Erythroblast (primary cell): ENCODE measurements at regions not wholly inside any gene's neighbourhood (a gene's known extent, or its start where the extent isn't known, plus 50 kb on each side); places are given as distances from the start of the nearest gene placed in this dataset.

Experiments used
- GATA1 ChIP-seq: IDR thresholded peaks from 2 replicates; pipeline ENCODE4 v1.6.1; 2011; ENCODE audit warnings: low read depth, mild to moderate bottlenecking, control low read depth, low read length, moderate library complexity
- POLR2A ChIP-seq: IDR thresholded peaks from 2 replicates; pipeline ENCODE4 v1.6.1; 2011; ENCODE audit warnings: mild to moderate bottlenecking, low read length

- TF ChIP-seq POLR2A (no peak), GATA1 (no peak)
Measured at GRCh38 chr18:39276764-39277163, 1711.2 kb upstream of the CELF4 start.
